ENCODE measurements at regions not wholly inside any gene's neighbourhood (a gene's known extent, or its start where the extent isn't known, plus 50 kb on each side); places are given as distances from the start of the nearest gene placed in this dataset.

- DNase-seq (ENCODE audit: low spot score) = no peak
These were observed 207.5 kb upstream of the NCAM1 start for GRCh38 chr11:112753706-112754105.

- DNase-seq (ENCODE audit: low spot score) = no peak
These were observed 201.8 kb upstream of the NCAM1 start for GRCh38 chr11:112759418-112759817.

GRCh38 chr11:112760396-112761059, 200.7 kb upstream of the NCAM1 start:
- no peak for DNase-seq (ENCODE audit: low spot score)

GRCh38 chr11:112761911-112762706, 199.1 kb upstream of the NCAM1 start:
- DNase-seq (ENCODE audit: low spot score) = no peak

- no peak for DNase-seq (ENCODE audit: low spot score)
These were observed 198.5 kb upstream of the NCAM1 start for GRCh38 chr11:112762707-112763090.

GRCh38 chr11:112765337-112765736, 195.9 kb upstream of the NCAM1 start:
- no peak for DNase-seq (ENCODE audit: low spot score)

GRCh38 chr11:112769170-112769569, 192.1 kb upstream of the NCAM1 start:
- no peak for DNase-seq (ENCODE audit: low spot score)

- DNase-seq (ENCODE audit: low spot score) = no peak
These were observed 191.6 kb upstream of the NCAM1 start for GRCh38 chr11:112769584-112769983.

- DNase-seq (ENCODE audit: low spot score) = peak; percentile 69
These were observed 191.2 kb upstream of the NCAM1 start for GRCh38 chr11:112770033-112770432.

- peak; percentile 96 for DNase-seq (ENCODE audit: low spot score)
These were observed 190.7 kb upstream of the NCAM1 start for GRCh38 chr11:112770487-112770886.

- DNase-seq (ENCODE audit: low spot score) = no peak
These were observed 189.4 kb upstream of the NCAM1 start for GRCh38 chr11:112771851-112772250.

- no peak for DNase-seq (ENCODE audit: low spot score)
These were observed 188.0 kb upstream of the NCAM1 start for GRCh38 chr11:112773264-112773663.

- DNase-seq (ENCODE audit: low spot score) = no peak
These were observed 184.4 kb upstream of the NCAM1 start for GRCh38 chr11:112776834-112777233.

- no peak for DNase-seq (ENCODE audit: low spot score)
These were observed 183.9 kb upstream of the NCAM1 start for GRCh38 chr11:112777283-112777751.

GRCh38 chr11:112778091-112778876, 182.9 kb upstream of the NCAM1 start:
- DNase-seq (ENCODE audit: low spot score) = no peak

GRCh38 chr11:112778877-112779266, 182.3 kb upstream of the NCAM1 start:
- no peak for DNase-seq (ENCODE audit: low spot score)

GRCh38 chr11:112780351-112781087, 180.7 kb upstream of the NCAM1 start:
- no peak for DNase-seq (ENCODE audit: low spot score)

- DNase-seq (ENCODE audit: low spot score) = no peak
These were observed 177.3 kb upstream of the NCAM1 start for GRCh38 chr11:112783945-112784322.

GRCh38 chr11:112784323-112785073, 176.7 kb upstream of the NCAM1 start:
- DNase-seq (ENCODE audit: low spot score) = no peak

GRCh38 chr11:112785149-112785548, 176.1 kb upstream of the NCAM1 start:
- no peak for DNase-seq (ENCODE audit: low spot score)

- DNase-seq (ENCODE audit: low spot score) = no peak
These were observed 175.5 kb upstream of the NCAM1 start for GRCh38 chr11:112785719-112786118.
